ENCODE measurements at regions not wholly inside any gene's neighbourhood (a gene's known extent, or its start where the extent isn't known, plus 50 kb on each side); places are given as distances from the start of the nearest gene placed in this dataset.

DNA sequence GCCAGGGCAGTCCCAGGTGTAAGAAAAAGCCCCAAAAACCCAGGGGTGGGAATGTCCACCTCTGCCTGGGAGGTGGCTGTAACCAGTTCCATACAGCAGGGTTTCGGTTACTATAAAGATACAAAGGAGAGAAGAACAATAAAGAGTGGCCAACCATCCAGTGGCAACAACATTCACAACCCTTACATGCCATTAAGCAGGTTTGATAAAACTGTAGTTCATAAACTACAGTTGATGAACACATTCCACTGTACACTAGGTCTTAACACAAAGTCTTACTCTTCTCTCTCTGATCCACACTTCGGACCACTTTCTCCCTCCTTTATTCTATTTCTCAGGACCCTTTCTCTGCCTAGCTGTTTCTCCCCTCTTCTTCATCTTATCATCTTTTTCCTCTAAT lies 152.0 kb downstream of the TLE3 start:
- TF ChIP-seq, protein P1, sequence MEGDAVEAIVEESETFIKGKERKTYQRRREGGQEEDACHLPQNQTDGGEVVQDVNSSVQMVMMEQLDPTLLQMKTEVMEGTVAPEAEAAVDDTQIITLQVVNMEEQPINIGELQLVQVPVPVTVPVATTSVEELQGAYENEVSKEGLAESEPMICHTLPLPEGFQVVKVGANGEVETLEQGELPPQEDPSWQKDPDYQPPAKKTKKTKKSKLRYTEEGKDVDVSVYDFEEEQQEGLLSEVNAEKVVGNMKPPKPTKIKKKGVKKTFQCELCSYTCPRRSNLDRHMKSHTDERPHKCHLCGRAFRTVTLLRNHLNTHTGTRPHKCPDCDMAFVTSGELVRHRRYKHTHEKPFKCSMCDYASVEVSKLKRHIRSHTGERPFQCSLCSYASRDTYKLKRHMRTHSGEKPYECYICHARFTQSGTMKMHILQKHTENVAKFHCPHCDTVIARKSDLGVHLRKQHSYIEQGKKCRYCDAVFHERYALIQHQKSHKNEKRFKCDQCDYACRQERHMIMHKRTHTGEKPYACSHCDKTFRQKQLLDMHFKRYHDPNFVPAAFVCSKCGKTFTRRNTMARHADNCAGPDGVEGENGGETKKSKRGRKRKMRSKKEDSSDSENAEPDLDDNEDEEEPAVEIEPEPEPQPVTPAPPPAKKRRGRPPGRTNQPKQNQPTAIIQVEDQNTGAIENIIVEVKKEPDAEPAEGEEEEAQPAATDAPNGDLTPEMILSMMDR (IDR thresholded peaks at IDR 0.05) = no peak
- no peak for TF ChIP-seq POLR2A (IDR thresholded peaks at IDR 0.05)

Measured in prostate gland (tissue), 2 donors.